A673 (cell line): ENCODE measurements at regions not wholly inside any gene's neighbourhood (a gene's known extent, or its start where the extent isn't known, plus 50 kb on each side); places are given as distances from the start of the nearest gene placed in this dataset.

Source experiments
- BruUV-seq: library from RNA; stranded (reverse); fragments of 400-500 nt; replicated peaks from 2 replicates; lab custom pipeline; 2021; lab: Mats Ljungman, UMichigan
- CTCF ChIA-PET: fragments of 300-600 bp; sonication (Branson Sonifier 250); formaldehyde crosslinking; loops from one replicate; lab custom pipeline; 2022; ENCODE audit warnings: antibody characterized with exemption; lab: Charles Lee
- POLR2A ChIA-PET: fragments of 300-600 bp; sonication (Branson Sonifier 250); formaldehyde crosslinking; loops from one replicate; lab custom pipeline; 2022; ENCODE audit warnings: antibody characterized with exemption; ENCODE audit not compliant: low non-redundant PET; lab: Charles Lee
- DNase-seq: peaks from one replicate; pipeline ENCODE4 v3.0.0-alpha.2; 2015; ENCODE audit warnings: low spot score
- H3K27ac ChIP-seq: fragments of 200-600 bp; sonication (generic); 2 replicates; pipeline ENCODE4 v1.5.1; 2016; ENCODE audit warnings: mixed run types, low read depth, mild to moderate bottlenecking, mixed read lengths, antibody characterized with exemption, low read length; ENCODE audit not compliant: poor library complexity, severe bottlenecking
- H3K27me3 ChIP-seq: fragments of 200-600 bp; sonication (generic); replicated peaks from 2 replicates; pipeline ENCODE4 v1.6.1; 2017; ENCODE audit warnings: mixed run types, low read depth, mild to moderate bottlenecking, mixed read lengths, antibody characterized with exemption, low read length; ENCODE audit not compliant: insufficient read depth, poor library complexity
- H3K36me3 ChIP-seq: fragments of 200-600 bp; sonication (generic); 2 replicates; pipeline ENCODE4 v1.6.1; 2016; ENCODE audit warnings: mixed run types, mild to moderate bottlenecking, mixed read lengths, antibody characterized with exemption, low read length; ENCODE audit not compliant: insufficient read depth, poor library complexity, severe bottlenecking
- H3K4me1 ChIP-seq: fragments of 200-600 bp; sonication (generic); 2 replicates; pipeline ENCODE4 v1.6.1; 2017; ENCODE audit warnings: mixed run types, mild to moderate bottlenecking, mixed read lengths, antibody characterized with exemption, low read length; ENCODE audit not compliant: insufficient read depth, poor library complexity, severe bottlenecking
- H3K4me3 ChIP-seq: fragments of 200-600 bp; sonication (generic); 2 replicates; pipeline ENCODE4 v1.5.1; 2016; ENCODE audit warnings: low read depth, mixed run types, mild to moderate bottlenecking, mixed read lengths, low read length; ENCODE audit not compliant: poor library complexity, severe bottlenecking
- H3K9me3 ChIP-seq: fragments of 200-600 bp; sonication (generic); 2 replicates; pipeline ENCODE4 v1.6.1; 2016; ENCODE audit warnings: mixed run types, low read depth, mild to moderate bottlenecking, mixed read lengths, antibody characterized with exemption, low read length; ENCODE audit not compliant: poor library complexity, severe bottlenecking
- CTCF ChIP-seq: fragments of 300-800, 200-600 bp; sonication (generic); conservative IDR thresholded peaks from 2 replicates; pipeline ENCODE4 v1.5.1; 2017; ENCODE audit warnings: low read depth, mild to moderate bottlenecking, antibody characterized with exemption, low read length, moderate library complexity, mixed read lengths
- EZH2 ChIP-seq: fragments of 200-600 bp; sonication (generic); IDR thresholded peaks from 2 replicates; pipeline ENCODE4 v1.6.1; 2017; ENCODE audit warnings: borderline replicate concordance, low read depth, mild to moderate bottlenecking, mixed read lengths, antibody characterized with exemption, low read length; ENCODE audit not compliant: poor library complexity, severe bottlenecking
- intact Hi-C: fragments of 100-400 bp; cut with micrococcal nuclease; formaldehyde crosslinking; loops from one replicate; pipeline ENCODE4 v1.10.0; 2022; ENCODE audit not compliant: unreplicated experiment

- CTCF ChIA-PET = no interaction called here
- H3K4me1 ChIP-seq = no peaks in the 10 kb centered on the region
Observed at GRCh38 chr14:82438436-82438835, 904.8 kb upstream of the SEL1L start.

GRCh38 chr14:82441270-82441669 lies 907.6 kb upstream of the SEL1L start:
- H3K4me1 ChIP-seq = no peaks in the 10 kb centered on the region
- intact Hi-C loops = no loop called here
- no TSS peak for BruUV-seq
- no peak overlapping the region for H3K4me3 ChIP-seq
- POLR2A ChIA-PET = no interaction called here
- H3K9me3 ChIP-seq = no peaks in the 10 kb centered on the region
- no peaks in the 10 kb centered on the region for H3K27me3 ChIP-seq
- no peaks in the 10 kb centered on the region for H3K36me3 ChIP-seq
- no peak overlapping the region for H3K27ac ChIP-seq
- no peak for DNase-seq
- CTCF ChIA-PET = no interaction called here
- TF ChIP-seq CTCF (no peak), EZH2 (no peak)

More at GRCh38 chr14:82438436-82438835, 904.8 kb upstream of the SEL1L start:
- intact Hi-C loops = no loop called here
- no peak overlapping the region for H3K4me3 ChIP-seq
- H3K27me3 ChIP-seq = no peaks in the 10 kb centered on the region
- DNase-seq = no peak
- H3K9me3 ChIP-seq = no peaks in the 10 kb centered on the region
- TF ChIP-seq EZH2 = no peak
- TF ChIP-seq CTCF = no peak
- no TSS peak for BruUV-seq
- no peaks in the 10 kb centered on the region for H3K36me3 ChIP-seq
- H3K27ac ChIP-seq = no peak overlapping the region
- POLR2A ChIA-PET = no interaction called here

DNA sequence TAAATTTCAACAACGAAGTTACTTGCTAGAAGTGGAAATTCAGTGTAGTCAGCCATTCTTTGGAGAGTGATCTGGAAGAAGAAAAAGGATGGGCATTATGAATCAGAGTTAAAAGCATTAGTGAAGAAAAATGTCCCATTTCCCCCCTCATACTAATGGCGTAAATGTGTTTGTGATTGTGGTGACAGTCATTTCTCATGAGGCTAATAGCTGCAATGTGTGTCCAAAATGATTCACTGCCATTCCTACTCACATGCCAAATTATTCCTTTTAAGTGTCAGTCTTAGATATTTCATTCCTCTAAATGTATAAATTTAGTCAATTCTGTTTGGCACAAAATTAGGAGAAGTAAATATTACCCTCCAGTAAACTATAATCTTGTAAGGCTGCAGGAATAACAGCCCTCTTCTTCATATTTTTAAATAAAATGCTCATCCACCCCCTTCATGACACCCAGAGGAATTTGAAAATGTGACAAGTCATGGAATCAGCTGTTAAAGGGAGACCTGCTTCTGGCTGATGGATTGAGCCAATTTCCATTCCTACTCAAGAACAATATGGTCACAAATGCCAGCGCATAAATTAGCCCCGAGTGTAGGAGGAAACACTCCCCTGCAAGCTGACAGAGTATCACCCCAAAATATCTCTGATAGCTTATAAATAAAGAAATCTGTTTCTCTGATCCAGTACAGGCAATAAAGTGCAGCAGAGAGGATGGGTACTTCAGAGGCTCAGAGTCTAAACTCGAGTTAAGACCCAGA lies 912.3 kb upstream of the SEL1L start:
- ChIA-PET CTCF (no interaction called here), POLR2A (no interaction called here)
- Histone ChIP-seq H3K27ac (no peak overlapping the region), H3K4me1 (no peaks in the 10 kb centered on the region), H3K27me3 (no peaks in the 10 kb centered on the region), H3K36me3 (no peaks in the 10 kb centered on the region), H3K4me3 (no peak overlapping the region), H3K9me3 (no peaks in the 10 kb centered on the region)
- no peak for TF ChIP-seq EZH2
- TF ChIP-seq CTCF = no peak
- no peak for DNase-seq
- no TSS peak for BruUV-seq
- intact Hi-C loops = no loop called here
